PFSK-1 (cell line): ENCODE measurements at regions not wholly inside any gene's neighbourhood (a gene's known extent, or its start where the extent isn't known, plus 50 kb on each side); places are given as distances from the start of the nearest gene placed in this dataset.

Experiments used
- FOXP2 ChIP-seq: optimal IDR thresholded peaks from 2 replicates; pipeline ENCODE3; 2011; ENCODE audit warnings: borderline replicate concordance, control low read depth, inconsistent platforms; ENCODE audit not compliant: insufficient read depth; ENCODE audit errors: extremely low read length, extremely low read depth
- POLR2AphosphoS5 ChIP-seq: IDR thresholded peaks from 2 replicates; pipeline ENCODE4 v1.6.1; 2012; ENCODE audit warnings: low read depth, mild to moderate bottlenecking, control low read depth, low read length, moderate library complexity
- REST ChIP-seq, 2 experiments: IDR thresholded peaks; 2 replicates each; pipeline versions ENCODE4 v1.6.1 to v1.8.0; 2011 to 2012; ENCODE audit warnings: low read depth in 2 of 2, low read length in 2 of 2, control low read depth in 1 of 2, inconsistent platforms in 1 of 2, mild to moderate bottlenecking in 1 of 2, moderate library complexity in 1 of 2; ENCODE audit not compliant: insufficient read depth in 1 of 2
- SIN3A ChIP-seq: IDR thresholded peaks from 2 replicates; pipeline ENCODE4 v1.6.1; 2012; ENCODE audit warnings: mild to moderate bottlenecking, low read length, moderate library complexity, borderline replicate concordance; ENCODE audit not compliant: insufficient read depth
- TAF1 ChIP-seq: IDR thresholded peaks from 2 replicates; pipeline ENCODE4 v1.6.1; 2012; ENCODE audit warnings: low read length, control low read depth, borderline replicate concordance; ENCODE audit not compliant: insufficient read depth

- TF ChIP-seq POLR2AphosphoS5 (no peak), FOXP2 (no peak), REST (IDR thresholded peaks at IDR 0.05; ENCODE audit: insufficient read depth in 1 of 2, low read depth in 2 of 2, low read length in 2 of 2) (no peak)
These were observed 201.9 kb downstream of the PLPP3 start for GRCh38 chr1:56377431-56377830.

GRCh38 chr1:56376188-56376984 lies 203.0 kb downstream of the PLPP3 start:
- TF ChIP-seq REST (IDR thresholded peaks at IDR 0.05; ENCODE audit: insufficient read depth in 1 of 2, low read depth in 2 of 2, low read length in 2 of 2) (no peak), FOXP2 (no peak), SIN3A (no peak), TAF1 (no peak), POLR2AphosphoS5 (no peak)

GRCh38 chr1:56375326-56375804 lies 204.0 kb downstream of the PLPP3 start:
- TF ChIP-seq SIN3A = no peak

- TF ChIP-seq FOXP2 (no peak), POLR2AphosphoS5 (no peak), TAF1 (no peak), REST (IDR thresholded peaks at IDR 0.05; ENCODE audit: insufficient read depth in 1 of 2, low read depth in 2 of 2, low read length in 2 of 2) (no peak), SIN3A (no peak)
These were observed 205.1 kb downstream of the PLPP3 start for GRCh38 chr1:56374026-56374974.

GRCh38 chr1:56370513-56370912 lies 208.8 kb downstream of the PLPP3 start:
- no peak for TF ChIP-seq REST (IDR thresholded peaks at IDR 0.05; ENCODE audit: insufficient read depth in 1 of 2, low read depth in 2 of 2, low read length in 2 of 2)
- no peak for TF ChIP-seq POLR2AphosphoS5
- TF ChIP-seq FOXP2 = no peak
- no peak for TF ChIP-seq TAF1
- no peak for TF ChIP-seq SIN3A
